Right atrium auricular region (tissue), 2 donors: ENCODE measurements at regions not wholly inside any gene's neighbourhood (a gene's known extent, or its start where the extent isn't known, plus 50 kb on each side); places are given as distances from the start of the nearest gene placed in this dataset.

Experiments
- DNase-seq: peaks from one replicate; pipeline ENCODE4 v3.0.0-alpha.2; 2019; ENCODE audit warnings: low spot score
- H3K27ac ChIP-seq, 2 donors: fragments of 200-600 bp; sonication (generic); 1 replicate in 1 of 2; 2 replicates in 1 of 2; pipeline ENCODE4 v1.5.1; 2016 to 2019
- H3K27me3 ChIP-seq, 2 donors: fragments of 200-600 bp; sonication (generic); one replicate each; pipeline versions ENCODE4 v1.5.1 to v1.6.0; 2017 to 2019
- H3K36me3 ChIP-seq: fragments of 200-600 bp; sonication (generic); one replicate; pipeline ENCODE4 v1.5.1; 2016
- H3K4me1 ChIP-seq, 2 donors: fragments of 200-600 bp; sonication (generic); one replicate each; pipeline versions ENCODE4 v1.5.1 to v1.6.0; 2017 to 2019
- H3K4me3 ChIP-seq, 2 donors: fragments of 200-600 bp; sonication (generic); 1 replicate in 1 of 2; 2 replicates in 1 of 2; pipeline ENCODE4 v1.5.1; 2017 to 2019; ENCODE audit warnings: mild to moderate bottlenecking in 1 of 2, moderate library complexity in 1 of 2
- H3K9me3 ChIP-seq, 2 donors: fragments of 200-600 bp; sonication (generic); one replicate each; pipeline ENCODE4 v1.5.1; 2019
- TF ChIP-seq, protein P1 (sequence below), 2 donors: fragments of 200-600 bp; sonication (generic); IDR thresholded peaks; one replicate each; pipeline ENCODE4 v1.5.1; 2019; ENCODE audit warnings: antibody characterized with exemption in 2 of 2

DNA sequence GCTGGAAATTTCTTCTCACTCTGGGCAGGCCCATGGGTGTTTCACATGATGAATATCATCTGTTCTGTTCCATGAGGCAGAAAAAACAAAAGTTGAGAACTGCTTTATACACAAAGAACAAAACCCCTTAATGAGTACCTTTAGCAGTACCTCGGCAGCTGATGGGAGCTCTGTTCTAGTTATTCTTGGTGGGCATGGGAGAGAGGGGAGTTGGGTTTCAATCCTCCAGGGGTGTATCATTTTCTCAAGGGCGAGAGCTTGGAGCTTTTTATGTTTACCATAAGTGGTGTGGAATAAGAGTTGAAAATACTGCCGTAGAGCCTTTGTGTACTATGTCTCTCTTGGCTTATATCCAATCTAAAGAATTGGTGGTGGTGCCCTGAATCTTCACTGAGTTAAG, 103.3 kb upstream of the ZNF608 start:
- H3K36me3 ChIP-seq, result no peaks in the 10 kb centered on the region
- no peak for DNase-seq
- no peaks in the 10 kb centered on the region for H3K27me3 ChIP-seq
- H3K9me3 ChIP-seq, result no peaks in the 10 kb centered on the region
- no peak overlapping the region for H3K4me3 ChIP-seq
- TF ChIP-seq, protein P1, sequence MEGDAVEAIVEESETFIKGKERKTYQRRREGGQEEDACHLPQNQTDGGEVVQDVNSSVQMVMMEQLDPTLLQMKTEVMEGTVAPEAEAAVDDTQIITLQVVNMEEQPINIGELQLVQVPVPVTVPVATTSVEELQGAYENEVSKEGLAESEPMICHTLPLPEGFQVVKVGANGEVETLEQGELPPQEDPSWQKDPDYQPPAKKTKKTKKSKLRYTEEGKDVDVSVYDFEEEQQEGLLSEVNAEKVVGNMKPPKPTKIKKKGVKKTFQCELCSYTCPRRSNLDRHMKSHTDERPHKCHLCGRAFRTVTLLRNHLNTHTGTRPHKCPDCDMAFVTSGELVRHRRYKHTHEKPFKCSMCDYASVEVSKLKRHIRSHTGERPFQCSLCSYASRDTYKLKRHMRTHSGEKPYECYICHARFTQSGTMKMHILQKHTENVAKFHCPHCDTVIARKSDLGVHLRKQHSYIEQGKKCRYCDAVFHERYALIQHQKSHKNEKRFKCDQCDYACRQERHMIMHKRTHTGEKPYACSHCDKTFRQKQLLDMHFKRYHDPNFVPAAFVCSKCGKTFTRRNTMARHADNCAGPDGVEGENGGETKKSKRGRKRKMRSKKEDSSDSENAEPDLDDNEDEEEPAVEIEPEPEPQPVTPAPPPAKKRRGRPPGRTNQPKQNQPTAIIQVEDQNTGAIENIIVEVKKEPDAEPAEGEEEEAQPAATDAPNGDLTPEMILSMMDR (IDR thresholded peaks at IDR 0.05), result no peak
- no peaks in the 10 kb centered on the region for H3K4me1 ChIP-seq
- H3K27ac ChIP-seq, result no peak overlapping the region

DNA sequence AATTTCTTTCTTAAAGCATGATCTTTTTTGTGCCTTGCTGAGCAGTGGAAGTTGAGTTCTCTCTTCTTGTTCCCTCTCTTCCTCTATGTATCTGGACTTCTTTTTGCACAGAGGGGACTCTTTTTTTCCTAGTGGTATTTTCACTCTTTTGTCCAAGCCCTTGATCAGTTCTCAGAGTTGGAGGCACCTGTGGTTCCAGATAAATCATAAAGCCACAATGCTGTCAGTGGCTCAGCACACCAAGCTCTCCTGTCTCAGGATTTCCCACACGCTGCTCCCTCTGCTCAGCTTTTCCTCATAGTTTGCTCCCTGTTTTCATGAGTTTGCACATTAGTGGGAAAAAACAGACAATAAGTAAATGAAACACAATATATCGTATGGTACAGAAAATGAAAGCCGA, 110.3 kb upstream of the ZNF608 start:
- Histone ChIP-seq H3K27me3 (no peaks in the 10 kb centered on the region), H3K27ac (no peak overlapping the region), H3K4me3 (no peak overlapping the region), H3K9me3 (no peaks in the 10 kb centered on the region), H3K4me1 (no peaks in the 10 kb centered on the region), H3K36me3 (no peaks in the 10 kb centered on the region)
- no peak for DNase-seq
- TF ChIP-seq, protein P1 (IDR thresholded peaks at IDR 0.05), result no peak

DNA sequence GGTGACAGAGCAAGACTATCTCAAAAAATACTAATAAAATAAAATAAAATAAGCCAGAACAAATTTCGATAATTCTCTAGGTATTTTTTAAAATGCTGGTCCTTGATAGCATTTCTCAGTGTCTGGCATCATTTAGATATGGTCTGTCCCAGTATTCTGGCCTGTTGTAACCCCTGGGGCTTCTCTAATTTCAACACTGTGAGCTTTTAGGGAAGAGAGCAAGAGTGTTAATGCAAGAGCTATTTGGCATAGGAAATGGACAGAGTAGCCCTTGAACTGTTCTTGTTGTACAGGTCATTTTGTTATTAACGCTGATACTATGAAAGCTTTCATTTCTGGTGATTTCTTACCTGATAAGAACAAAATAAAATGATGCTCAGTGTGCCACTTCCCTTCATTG, 112.2 kb upstream of the ZNF608 start:
- no peaks in the 10 kb centered on the region for H3K36me3 ChIP-seq
- no peak overlapping the region for H3K4me3 ChIP-seq
- no peak overlapping the region for H3K27ac ChIP-seq
- H3K9me3 ChIP-seq, result no peaks in the 10 kb centered on the region
- TF ChIP-seq, protein P1 (IDR thresholded peaks at IDR 0.05), result no peak
- no peaks in the 10 kb centered on the region for H3K4me1 ChIP-seq
- H3K27me3 ChIP-seq, result no peaks in the 10 kb centered on the region
- no peak for DNase-seq

DNA sequence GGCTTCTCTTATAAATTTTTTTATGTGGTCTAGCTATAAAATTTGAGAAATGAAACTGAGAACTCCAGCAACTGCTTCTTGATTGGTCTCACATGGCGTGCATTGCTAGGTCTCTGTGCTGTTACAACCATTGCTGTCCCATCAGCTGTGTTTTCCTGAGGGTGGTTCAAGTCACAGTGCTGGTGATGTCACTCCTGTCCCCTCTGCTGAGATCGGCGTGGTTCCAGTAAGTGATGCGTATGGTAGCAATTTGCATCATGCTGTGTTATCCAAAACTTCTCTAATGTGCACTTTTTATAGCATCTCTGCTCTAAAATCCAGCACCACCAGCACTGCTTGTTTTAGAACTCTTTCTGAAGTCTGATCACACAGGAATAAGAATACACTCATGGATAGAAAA, 112.6 kb upstream of the ZNF608 start:
- H3K9me3 ChIP-seq, result no peaks in the 10 kb centered on the region
- no peak overlapping the region for H3K4me3 ChIP-seq
- no peaks in the 10 kb centered on the region for H3K36me3 ChIP-seq
- H3K27me3 ChIP-seq, result no peaks in the 10 kb centered on the region
- DNase-seq, result peak; percentile 62
- no peaks in the 10 kb centered on the region for H3K4me1 ChIP-seq
- TF ChIP-seq, protein P1 (IDR thresholded peaks at IDR 0.05), result no peak
- no peak overlapping the region for H3K27ac ChIP-seq

DNA sequence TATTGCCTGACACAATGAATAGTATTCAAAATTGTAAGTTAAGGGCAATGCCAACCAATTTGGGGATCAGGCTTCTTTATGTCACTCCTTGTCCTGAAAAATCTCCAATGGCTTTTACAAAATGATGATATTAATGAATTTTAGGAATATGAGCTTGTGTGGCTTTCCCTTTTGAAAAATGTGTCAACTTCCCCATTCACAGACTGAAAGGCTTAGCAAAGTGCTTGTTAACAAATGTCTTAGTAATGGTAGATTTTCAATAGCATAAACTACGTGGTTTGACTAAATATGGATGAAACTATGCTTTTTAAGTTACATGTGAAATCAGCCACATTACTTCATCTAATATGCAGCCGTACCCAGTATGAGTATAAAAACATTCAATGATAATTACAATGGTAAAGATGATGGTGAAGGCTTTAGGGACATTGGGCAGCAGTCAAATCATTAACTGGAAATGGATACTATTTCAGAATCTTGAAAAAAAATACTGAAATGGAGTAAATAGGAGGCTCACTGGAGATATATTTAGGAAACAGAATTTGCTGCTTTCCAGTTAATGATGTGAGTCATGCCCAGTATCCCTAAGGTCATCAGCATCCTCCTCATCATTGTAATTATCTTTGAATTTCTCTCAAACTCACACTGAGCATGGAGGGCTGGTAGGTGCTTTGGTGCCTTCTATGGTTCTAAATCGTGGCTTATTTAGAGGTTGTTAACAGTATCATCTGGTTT, 113.3 kb upstream of the ZNF608 start:
- TF ChIP-seq, protein P1 (IDR thresholded peaks at IDR 0.05), result no peak

DNA sequence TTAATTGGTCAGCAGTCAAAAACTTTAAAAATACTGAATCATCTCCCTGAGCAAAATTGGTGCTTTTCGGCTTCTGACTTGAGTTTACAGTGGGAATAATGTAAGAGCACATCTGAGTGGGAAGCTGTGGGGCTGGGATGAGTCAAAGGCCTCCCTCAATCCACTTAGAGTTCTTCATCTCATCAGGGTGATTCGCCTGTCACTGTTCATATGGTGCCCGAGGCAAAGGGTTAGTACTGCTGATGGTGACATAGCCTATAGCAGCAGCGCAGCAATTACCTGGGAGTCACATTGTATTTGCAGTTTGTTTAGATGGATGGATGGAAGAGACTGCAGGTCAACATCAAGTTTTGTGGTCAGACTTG, 113.8 kb upstream of the ZNF608 start:
- DNase-seq, result no peak
- no peaks in the 10 kb centered on the region for H3K4me1 ChIP-seq
- no peak overlapping the region for H3K27ac ChIP-seq
- TF ChIP-seq, protein P1 (IDR thresholded peaks at IDR 0.05), result no peak
- no peaks in the 10 kb centered on the region for H3K36me3 ChIP-seq
- H3K9me3 ChIP-seq, result no peaks in the 10 kb centered on the region
- H3K27me3 ChIP-seq, result no peaks in the 10 kb centered on the region
- H3K4me3 ChIP-seq, result no peak overlapping the region

More for the DNA sequence above, 113.3 kb upstream of the ZNF608 start:
- Histone ChIP-seq H3K27ac (no peak overlapping the region), H3K9me3 (no peaks in the 10 kb centered on the region), H3K36me3 (no peaks in the 10 kb centered on the region), H3K4me3 (no peak overlapping the region), H3K27me3 (no peaks in the 10 kb centered on the region), H3K4me1 (no peaks in the 10 kb centered on the region)
- DNase-seq, result no peak
